IPS-18a (cell line): ENCODE measurements at regions not wholly inside any gene's neighbourhood (a gene's known extent, or its start where the extent isn't known, plus 50 kb on each side); places are given as distances from the start of the nearest gene placed in this dataset.
"Not testable (repeated sequence)": the region's sequence is repeated elsewhere in the genome, so short reads cannot be mapped to it uniquely, and the experiment has no call there.

Experiments used
- H3K27ac ChIP-seq: one replicate; pipeline ENCODE4 v1.5.1; 2013; ENCODE audit warnings: low read length
- H3K27me3 ChIP-seq: one replicate; pipeline ENCODE4 v1.6.1; 2013; ENCODE audit warnings: mild to moderate bottlenecking, low read length; ENCODE audit not compliant: control insufficient read depth, insufficient read depth
- H3K36me3 ChIP-seq: one replicate; pipeline ENCODE4 v1.6.1; 2013; ENCODE audit warnings: low read depth, low read length; ENCODE audit not compliant: control insufficient read depth
- H3K4me1 ChIP-seq: one replicate; pipeline ENCODE4 v1.6.1; 2013; ENCODE audit warnings: low read depth, low read length; ENCODE audit not compliant: control insufficient read depth
- H3K4me3 ChIP-seq: one replicate; pipeline ENCODE4 v1.5.1; 2013; ENCODE audit warnings: low read length
- H3K9ac ChIP-seq: one replicate; pipeline ENCODE4 v1.6.1; 2013; ENCODE audit warnings: mild to moderate bottlenecking, low read length, moderate library complexity
- H3K9me3 ChIP-seq: one replicate; pipeline ENCODE4 v1.6.1; 2013; ENCODE audit warnings: low read depth, low read length; ENCODE audit not compliant: control insufficient read depth

DNA sequence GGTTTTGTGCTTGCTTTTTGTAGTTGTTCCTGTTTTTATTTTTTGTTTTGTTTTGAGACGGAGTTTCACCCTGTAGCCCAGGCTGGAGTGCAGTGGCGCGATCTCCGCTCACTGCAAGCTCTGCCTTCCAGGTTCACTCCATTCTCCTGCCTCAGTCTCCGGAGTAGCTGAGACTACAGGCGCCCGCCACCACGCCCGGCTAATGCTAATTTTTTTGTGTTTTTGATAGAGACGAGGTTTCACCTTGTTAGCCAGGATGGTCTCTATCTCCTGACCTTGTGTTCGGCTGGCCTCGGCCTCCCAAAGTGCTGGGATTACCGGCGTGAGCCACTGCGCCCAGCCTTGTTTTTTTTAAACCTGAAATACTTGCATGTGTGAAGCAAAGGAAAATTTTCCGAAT is 908.8 kb upstream of the PIK3C3 start:
- H3K9ac ChIP-seq, H3K9me3 ChIP-seq, H3K36me3 ChIP-seq, H3K27me3 ChIP-seq, H3K27ac ChIP-seq, H3K4me1 ChIP-seq, H3K4me3 ChIP-seq: not testable (repeated sequence)

DNA sequence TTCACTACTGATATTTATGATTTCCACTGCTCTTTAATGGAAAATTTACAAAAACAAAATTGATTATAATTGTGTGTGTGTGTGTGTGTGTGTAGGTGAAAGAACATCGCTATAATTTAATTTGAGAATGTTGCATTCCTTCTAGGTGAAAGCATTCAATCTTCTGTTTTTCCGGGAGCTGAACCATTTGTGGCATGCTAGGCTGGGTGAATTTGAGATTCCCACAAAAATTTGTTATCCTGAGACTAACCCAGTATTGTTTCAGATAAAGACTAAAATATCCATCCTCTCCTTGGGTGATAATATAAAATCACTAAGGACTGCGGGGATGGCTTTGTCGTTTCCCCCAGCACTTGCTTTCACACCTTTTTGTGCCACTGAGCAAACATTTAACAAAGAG is 911.2 kb upstream of the PIK3C3 start:
- no peaks in the 10 kb centered on the region for H3K9me3 ChIP-seq
- H3K4me3 ChIP-seq: no peak overlapping the region
- no peaks in the 10 kb centered on the region for H3K4me1 ChIP-seq
- H3K27me3 ChIP-seq: no peaks in the 10 kb centered on the region
- H3K36me3 ChIP-seq: no peaks in the 10 kb centered on the region
- H3K27ac ChIP-seq: no peak overlapping the region
- H3K9ac ChIP-seq: no peak overlapping the region

DNA sequence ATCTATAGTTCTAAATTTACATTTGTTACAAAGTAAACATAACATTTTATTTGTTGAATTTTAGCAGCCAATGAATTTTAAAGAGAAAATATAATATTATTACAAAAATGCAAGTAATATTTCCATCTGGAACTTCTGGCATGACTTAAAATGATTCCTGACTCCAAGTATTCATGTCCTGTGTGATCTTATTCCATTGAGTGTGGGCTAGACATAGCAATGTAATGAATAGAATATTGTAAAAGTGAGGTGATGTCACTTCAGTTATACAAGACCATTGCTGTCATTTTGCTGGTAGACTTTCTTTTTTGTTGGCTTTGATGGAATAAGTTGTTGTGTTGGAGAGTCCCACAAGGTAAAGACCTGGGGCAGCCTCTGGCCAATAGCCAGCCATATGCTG is 912.2 kb upstream of the PIK3C3 start:
- Histone ChIP-seq H3K4me3 (no peak overlapping the region), H3K36me3 (no peaks in the 10 kb centered on the region), H3K4me1 (no peaks in the 10 kb centered on the region), H3K27ac (no peak overlapping the region), H3K9ac (no peak overlapping the region), H3K9me3 (no peaks in the 10 kb centered on the region), H3K27me3 (no peaks in the 10 kb centered on the region)

DNA sequence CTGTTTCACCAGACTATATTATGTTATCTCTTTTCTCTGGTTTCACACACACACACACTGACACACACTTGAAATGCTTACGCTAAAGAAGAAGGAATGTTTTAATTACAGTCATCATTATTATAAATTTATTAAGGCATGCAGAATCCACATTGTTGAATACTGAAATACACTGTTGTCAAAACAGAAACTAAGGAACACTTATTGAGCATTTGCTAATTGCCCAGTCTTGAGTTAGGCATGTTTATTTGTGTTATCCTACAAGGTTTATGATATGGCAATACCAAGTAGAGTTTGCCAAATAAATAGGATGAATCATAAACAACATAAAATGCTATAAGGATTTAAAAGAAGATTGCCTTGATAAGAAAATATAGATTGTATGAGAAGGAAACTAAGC is 917.0 kb upstream of the PIK3C3 start:
- H3K4me3 ChIP-seq: no peak overlapping the region
- no peak overlapping the region for H3K27ac ChIP-seq
- no peaks in the 10 kb centered on the region for H3K4me1 ChIP-seq
- no peaks in the 10 kb centered on the region for H3K36me3 ChIP-seq
- no peaks in the 10 kb centered on the region for H3K9me3 ChIP-seq
- H3K27me3 ChIP-seq: no peaks in the 10 kb centered on the region
- H3K9ac ChIP-seq: no peak overlapping the region

DNA sequence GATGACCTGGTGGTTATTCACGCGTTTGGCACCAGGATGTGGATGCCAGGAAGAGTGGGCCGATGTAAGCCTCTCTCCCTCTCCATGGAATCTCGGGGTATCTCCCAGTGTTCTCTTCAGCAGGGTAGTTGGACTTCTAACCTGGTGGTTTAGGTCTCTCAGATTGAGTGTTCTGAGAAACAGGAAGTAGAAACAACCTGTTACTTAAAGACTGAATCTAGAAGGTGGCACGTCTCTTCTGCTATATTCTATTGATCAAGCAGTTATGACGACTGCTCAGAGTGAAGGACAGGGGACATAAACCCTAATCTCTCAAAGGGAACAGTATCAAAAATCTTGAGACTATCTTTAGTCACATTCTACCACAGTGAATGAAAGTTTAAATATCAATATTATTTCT is 918.7 kb upstream of the PIK3C3 start:
- no peak overlapping the region for H3K9ac ChIP-seq
- no peaks in the 10 kb centered on the region for H3K27me3 ChIP-seq
- no peaks in the 10 kb centered on the region for H3K4me1 ChIP-seq
- H3K27ac ChIP-seq: no peak overlapping the region
- no peaks in the 10 kb centered on the region for H3K9me3 ChIP-seq
- H3K4me3 ChIP-seq: no peak overlapping the region
- H3K36me3 ChIP-seq: no peaks in the 10 kb centered on the region

GRCh38 chr18:41034413-41034812 is 920.6 kb upstream of the PIK3C3 start:
- Histone ChIP-seq H3K9ac (no peak overlapping the region), H3K9me3 (no peaks in the 10 kb centered on the region)

GRCh38 chr18:41025666-41026065 is 929.4 kb upstream of the PIK3C3 start:
- Histone ChIP-seq H3K4me1 (peaks cover 10% of the 10 kb centered on the region), H3K4me3 (no peak overlapping the region), H3K27ac (no peak overlapping the region), H3K9me3 (no peaks in the 10 kb centered on the region), H3K36me3 (no peaks in the 10 kb centered on the region), H3K27me3 (no peaks in the 10 kb centered on the region), H3K9ac (no peak overlapping the region)

More at GRCh38 chr18:41034413-41034812, 920.6 kb upstream of the PIK3C3 start:
- Histone ChIP-seq H3K36me3 (no peaks in the 10 kb centered on the region), H3K27ac (no peak overlapping the region), H3K4me3 (no peak overlapping the region), H3K4me1 (no peaks in the 10 kb centered on the region), H3K27me3 (no peaks in the 10 kb centered on the region)

DNA sequence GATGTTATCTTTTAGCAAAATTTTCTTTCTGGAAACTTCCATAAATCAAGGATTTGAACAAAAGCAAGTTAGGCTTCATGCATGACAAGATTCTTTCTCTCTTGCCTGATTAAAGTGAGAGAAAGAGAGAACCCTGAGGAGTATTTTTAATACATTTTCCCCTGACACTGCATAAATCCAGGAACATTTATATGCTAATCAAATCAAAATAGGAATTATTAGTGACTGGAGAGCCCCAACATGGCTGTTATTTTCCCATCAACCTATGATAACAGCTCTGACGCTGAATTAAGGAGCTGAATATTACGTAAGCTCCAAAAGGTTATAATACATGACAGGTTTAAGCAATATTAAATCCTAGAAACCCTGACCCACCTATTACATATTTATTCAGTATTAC is 930.2 kb upstream of the PIK3C3 start:
- H3K27me3 ChIP-seq: no peaks in the 10 kb centered on the region
- no peaks in the 10 kb centered on the region for H3K36me3 ChIP-seq
- no peak overlapping the region for H3K9ac ChIP-seq
- no peaks in the 10 kb centered on the region for H3K9me3 ChIP-seq
- H3K4me3 ChIP-seq: no peak overlapping the region
- no peak overlapping the region for H3K27ac ChIP-seq
- H3K4me1 ChIP-seq: peaks cover 10% of the 10 kb centered on the region

DNA sequence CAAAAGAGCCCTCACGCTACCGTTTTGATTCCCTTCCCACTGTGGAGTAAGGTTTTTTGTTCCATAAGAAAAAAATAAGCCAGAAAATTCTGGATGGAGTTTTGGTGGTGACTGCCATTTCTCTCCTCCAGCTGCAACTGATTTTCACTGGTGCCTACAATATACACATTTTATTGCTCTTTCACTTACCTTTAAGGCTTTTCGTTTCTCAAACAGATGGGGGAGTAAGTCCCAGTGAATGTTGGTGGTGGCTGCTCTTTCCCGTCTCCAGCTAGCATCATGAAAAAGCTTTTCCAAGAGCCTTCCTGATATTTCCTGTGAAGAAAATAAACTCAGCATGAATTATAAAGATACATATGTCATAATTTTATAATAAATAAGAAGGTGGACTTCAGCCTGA is 932.5 kb upstream of the PIK3C3 start:
- Histone ChIP-seq H3K4me3 (no peak overlapping the region), H3K9me3 (no peaks in the 10 kb centered on the region), H3K27me3 (no peaks in the 10 kb centered on the region), H3K27ac (no peak overlapping the region), H3K9ac (no peak overlapping the region), H3K4me1 (peaks cover 10% of the 10 kb centered on the region), H3K36me3 (no peaks in the 10 kb centered on the region)

GRCh38 chr18:41021089-41021488 is 933.9 kb upstream of the PIK3C3 start:
- H3K27ac ChIP-seq: no peak overlapping the region
- H3K9me3 ChIP-seq: no peaks in the 10 kb centered on the region
- no peaks in the 10 kb centered on the region for H3K36me3 ChIP-seq
- peaks cover 10% of the 10 kb centered on the region for H3K4me1 ChIP-seq
- no peaks in the 10 kb centered on the region for H3K27me3 ChIP-seq
- no peak overlapping the region for H3K9ac ChIP-seq
- H3K4me3 ChIP-seq: no peak overlapping the region

DNA sequence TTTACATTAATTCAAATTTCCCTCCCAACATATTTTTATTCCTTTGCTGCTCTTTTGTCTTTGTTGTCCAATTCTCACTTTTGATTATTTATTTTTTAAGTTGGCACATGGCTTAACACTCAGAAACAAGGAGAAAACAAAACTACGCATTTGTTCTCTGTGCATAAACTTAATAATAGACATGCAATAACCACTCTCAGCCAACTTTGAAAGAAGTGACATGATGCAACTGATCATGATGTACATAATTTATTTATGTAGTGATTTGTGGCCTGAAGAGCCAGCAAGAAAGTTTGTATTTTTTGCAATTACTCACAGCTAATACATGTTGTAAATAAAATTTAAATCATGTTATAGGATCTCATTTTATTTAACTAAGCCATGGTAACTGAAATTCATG is 942.8 kb upstream of the PIK3C3 start:
- H3K9me3 ChIP-seq: no peaks in the 10 kb centered on the region
- H3K9ac ChIP-seq: no peak overlapping the region
- no peak overlapping the region for H3K27ac ChIP-seq
- no peaks in the 10 kb centered on the region for H3K27me3 ChIP-seq
- H3K36me3 ChIP-seq: no peaks in the 10 kb centered on the region
- H3K4me1 ChIP-seq: no peaks in the 10 kb centered on the region
- no peak overlapping the region for H3K4me3 ChIP-seq

GRCh38 chr18:41009926-41010325 is 945.1 kb upstream of the PIK3C3 start:
- Histone ChIP-seq H3K9ac (no peak overlapping the region), H3K36me3 (no peaks in the 10 kb centered on the region), H3K9me3 (no peaks in the 10 kb centered on the region), H3K4me1 (no peaks in the 10 kb centered on the region), H3K27ac (no peak overlapping the region), H3K4me3 (no peak overlapping the region), H3K27me3 (no peaks in the 10 kb centered on the region)
